GM12801 (cell line): ENCODE measurements at regions not wholly inside any gene's neighbourhood (a gene's known extent, or its start where the extent isn't known, plus 50 kb on each side); places are given as distances from the start of the nearest gene placed in this dataset.

ENCODE experiments used
- TF ChIP-seq, protein P1 (sequence below): IDR thresholded peaks from one replicate; pipeline ENCODE4 v1.5.1; 2011; ENCODE audit warnings: control low read depth; ENCODE audit not compliant: insufficient read length; ENCODE audit errors: extremely low read depth

DNA sequence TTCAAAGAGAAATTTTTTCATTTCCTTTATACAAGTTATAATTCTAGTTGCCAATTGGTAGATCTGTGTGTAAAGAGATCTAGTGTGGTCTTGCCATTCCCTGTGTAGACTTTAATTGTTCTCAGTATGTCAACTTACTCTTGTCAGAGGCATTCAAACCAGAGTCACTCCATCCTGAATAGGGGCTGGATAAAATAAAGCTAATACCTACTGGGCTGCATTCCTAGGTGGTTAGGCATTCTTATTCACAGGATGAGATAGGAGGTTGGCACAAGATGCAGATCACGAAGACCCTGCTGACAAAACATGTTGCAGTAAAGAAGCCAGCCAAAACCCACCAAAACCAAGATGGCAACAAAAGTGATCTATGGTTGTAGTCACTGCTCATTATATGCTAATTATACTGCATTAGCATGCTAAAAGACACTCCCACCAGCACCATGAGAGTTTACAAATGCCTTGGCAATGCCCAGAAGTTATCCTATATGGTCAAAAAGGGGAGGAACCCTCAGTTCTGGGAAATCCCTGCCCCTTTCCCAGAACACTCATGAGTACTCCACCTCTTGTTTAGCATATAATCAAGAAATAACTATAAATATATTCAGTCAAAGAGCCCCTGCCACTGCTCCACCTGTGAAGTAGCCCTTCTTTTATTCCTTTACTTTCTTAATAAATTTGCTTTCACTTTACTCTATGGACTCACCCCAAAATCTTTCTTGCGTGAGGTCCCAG is 74.0 kb upstream of the ADAMTS5 start:
- TF ChIP-seq, protein P1, sequence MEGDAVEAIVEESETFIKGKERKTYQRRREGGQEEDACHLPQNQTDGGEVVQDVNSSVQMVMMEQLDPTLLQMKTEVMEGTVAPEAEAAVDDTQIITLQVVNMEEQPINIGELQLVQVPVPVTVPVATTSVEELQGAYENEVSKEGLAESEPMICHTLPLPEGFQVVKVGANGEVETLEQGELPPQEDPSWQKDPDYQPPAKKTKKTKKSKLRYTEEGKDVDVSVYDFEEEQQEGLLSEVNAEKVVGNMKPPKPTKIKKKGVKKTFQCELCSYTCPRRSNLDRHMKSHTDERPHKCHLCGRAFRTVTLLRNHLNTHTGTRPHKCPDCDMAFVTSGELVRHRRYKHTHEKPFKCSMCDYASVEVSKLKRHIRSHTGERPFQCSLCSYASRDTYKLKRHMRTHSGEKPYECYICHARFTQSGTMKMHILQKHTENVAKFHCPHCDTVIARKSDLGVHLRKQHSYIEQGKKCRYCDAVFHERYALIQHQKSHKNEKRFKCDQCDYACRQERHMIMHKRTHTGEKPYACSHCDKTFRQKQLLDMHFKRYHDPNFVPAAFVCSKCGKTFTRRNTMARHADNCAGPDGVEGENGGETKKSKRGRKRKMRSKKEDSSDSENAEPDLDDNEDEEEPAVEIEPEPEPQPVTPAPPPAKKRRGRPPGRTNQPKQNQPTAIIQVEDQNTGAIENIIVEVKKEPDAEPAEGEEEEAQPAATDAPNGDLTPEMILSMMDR, result no peak

DNA sequence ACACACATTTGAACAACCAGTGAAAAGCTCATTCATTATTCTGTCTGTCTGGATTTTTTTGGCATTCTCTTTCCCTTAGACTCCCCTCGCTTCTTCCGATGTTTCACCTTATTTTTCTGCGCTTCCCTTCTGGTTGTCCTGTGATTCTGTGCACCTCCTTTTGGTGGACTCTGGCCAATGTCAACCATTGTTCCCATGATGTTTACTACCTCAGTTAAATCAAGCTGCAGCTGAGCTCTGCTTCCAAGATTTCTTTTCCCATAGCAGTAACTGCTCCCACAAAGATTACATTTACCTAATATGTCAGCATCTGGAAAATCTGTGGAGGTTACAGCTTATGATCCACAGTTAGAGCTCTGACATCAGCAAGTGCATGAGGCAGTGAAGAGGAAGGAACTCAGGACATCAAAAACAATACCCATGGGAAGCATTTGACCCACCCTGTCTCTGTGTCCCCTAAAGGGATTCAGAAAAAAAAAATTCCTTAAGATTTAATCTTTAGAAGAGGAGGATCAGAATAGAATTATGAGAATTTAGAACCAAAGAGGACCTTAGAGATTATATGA is 69.9 kb upstream of the ADAMTS5 start:
- TF ChIP-seq, protein P1, result no peak

DNA sequence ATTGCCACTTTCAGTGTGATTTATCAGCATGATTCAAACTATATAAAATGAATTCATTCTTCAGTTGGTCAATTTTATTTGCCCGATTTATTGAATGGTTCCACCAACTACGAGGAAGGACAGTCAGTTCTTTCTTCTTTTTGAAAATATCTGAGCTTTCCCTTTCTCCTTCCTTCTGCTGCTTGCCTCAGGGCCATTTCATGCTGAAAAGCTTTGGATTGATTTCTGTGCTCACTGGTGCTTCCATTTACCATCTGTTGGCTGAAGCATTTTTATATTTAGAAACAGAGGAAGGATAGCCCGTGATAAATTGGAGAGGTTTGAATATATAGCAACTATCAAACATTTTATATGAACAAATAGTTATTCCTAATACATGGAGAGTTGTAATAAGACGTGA is 68.9 kb upstream of the ADAMTS5 start:
- TF ChIP-seq, protein P1, result no peak

DNA sequence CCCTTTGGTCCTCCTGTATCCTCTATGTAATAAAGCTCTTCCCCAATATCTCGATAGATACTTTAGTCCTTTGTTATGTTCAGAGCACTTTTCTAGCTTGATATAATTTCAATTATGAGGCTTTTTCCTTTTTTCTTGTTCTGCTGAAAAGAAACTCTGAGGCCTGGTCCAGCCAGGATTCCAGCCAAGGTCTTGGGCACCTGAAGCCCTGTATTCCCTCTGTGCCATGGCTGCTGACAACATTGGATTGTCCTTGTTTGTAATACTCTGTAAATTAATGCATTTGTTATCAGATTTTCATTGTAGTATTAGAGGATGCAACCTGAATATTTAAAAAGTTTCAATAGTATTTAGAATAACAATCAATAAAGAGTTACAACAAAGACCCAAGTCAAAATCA is 67.9 kb upstream of the ADAMTS5 start:
- TF ChIP-seq, protein P1, result no peak

DNA sequence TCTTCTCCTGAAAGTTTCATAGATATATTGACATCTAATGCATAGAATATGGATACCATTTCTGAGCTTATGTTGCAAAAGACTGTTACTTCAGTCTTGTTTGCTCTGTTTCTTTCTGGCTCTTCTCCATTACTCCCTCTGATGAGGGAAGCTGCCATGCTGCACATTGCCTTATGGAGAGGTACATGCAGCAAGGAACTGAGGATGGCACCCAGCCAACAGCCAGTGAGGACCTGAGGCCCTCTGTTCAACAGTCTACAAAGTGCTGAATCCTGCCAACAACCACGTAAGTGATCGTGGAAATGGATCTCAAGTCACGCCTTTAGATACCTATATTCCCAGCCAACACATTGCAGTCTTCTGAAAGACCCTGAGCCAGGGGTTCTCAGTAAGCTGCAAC is 66.6 kb upstream of the ADAMTS5 start:
- TF ChIP-seq, protein P1, result no peak

DNA sequence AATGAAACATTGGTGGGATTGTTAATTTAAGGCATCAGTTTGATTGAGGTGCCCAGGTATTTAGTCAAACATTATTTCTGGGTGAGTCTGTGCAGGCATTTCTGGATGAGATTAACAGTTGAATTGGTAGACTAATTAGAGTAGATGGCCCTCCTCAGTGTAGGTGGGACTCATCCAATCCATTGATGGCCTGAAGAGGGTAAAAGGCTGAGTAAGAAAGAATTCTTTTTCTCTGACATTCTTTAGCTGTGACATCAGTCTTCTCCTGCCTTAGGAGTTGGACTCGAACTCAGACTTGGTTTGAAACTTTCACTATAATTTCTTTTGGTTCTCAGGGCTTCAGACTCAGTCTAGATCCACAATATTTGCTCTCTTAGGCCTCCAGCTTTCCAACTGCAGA is 59.6 kb upstream of the ADAMTS5 start:
- TF ChIP-seq, protein P1, result no peak

DNA sequence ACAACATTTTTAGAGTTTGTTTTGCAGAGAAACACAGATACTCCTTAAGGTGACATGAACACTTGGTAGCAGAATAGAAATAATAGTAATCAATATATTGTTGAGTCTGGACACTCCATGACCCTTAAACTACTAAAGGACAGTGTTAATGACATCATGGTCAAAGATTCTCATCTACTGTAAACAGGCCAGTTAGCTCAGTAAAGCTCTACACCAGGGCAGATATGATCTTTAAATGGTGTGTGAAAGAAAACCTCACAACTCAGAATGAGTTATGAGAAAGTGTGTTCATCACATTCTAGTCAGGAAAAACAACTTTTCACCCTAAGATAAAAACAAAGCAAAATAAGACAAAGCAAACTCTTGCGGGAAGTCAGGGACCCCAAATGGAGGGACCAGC is 58.1 kb upstream of the ADAMTS5 start:
- TF ChIP-seq, protein P1, result no peak
